SU-DHL-6 (cell line): ENCODE measurements at regions not wholly inside any gene's neighbourhood (a gene's known extent, or its start where the extent isn't known, plus 50 kb on each side); places are given as distances from the start of the nearest gene placed in this dataset.

Experiments
- CTCF ChIP-seq: fragments of 200-600 bp; sonication (generic); IDR thresholded peaks from one replicate; pipeline ENCODE4 v1.5.1; 2017; ENCODE audit warnings: antibody characterized with exemption, mild to moderate bottlenecking, low read length, moderate library complexity; ENCODE audit not compliant: insufficient read depth, poor library complexity, severe bottlenecking
- EZH2phosphoT487 ChIP-seq: fragments of 200-600 bp; sonication (generic), shearing (Covaris generic); conservative IDR thresholded peaks from 2 replicates; pipeline ENCODE4 v1.6.1; 2018; ENCODE audit warnings: mild to moderate bottlenecking, antibody characterized with exemption, low read length, moderate library complexity, mixed read lengths

GRCh38 chr2:224209555-224210285 is 170.6 kb upstream of the SERPINE2 start:
- TF ChIP-seq CTCF (no peak), EZH2phosphoT487 (no peak)
